ENCODE measurements at regions not wholly inside any gene's neighbourhood (a gene's known extent, or its start where the extent isn't known, plus 50 kb on each side); places are given as distances from the start of the nearest gene placed in this dataset.

DNA sequence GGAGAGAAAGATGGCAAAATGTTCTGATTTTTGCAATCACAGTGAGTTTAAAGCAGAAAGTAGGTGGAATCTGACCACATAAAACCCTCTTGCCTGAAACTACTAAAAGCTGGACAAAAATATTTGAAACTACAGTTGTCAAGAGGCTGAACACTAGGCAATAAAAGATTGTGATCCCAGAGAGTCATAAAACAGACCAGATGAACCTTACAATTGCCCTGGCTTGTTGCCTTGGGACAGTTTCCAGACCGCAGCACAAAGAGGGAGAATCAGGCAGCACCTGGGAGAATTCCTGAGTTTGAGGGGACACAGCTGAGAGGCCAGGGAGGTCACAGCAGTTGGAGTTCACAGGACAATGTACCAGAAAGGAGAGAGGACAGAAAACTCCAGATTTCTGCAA, 107.3 kb upstream of the NANOS1 start:
- Histone ChIP-seq H3K27ac (ENCODE audit: low read depth, low read length) (no peak overlapping the region), H3K36me3 (ENCODE audit: control insufficient read depth in 1 of 2, insufficient read depth in 2 of 2, low read length in 2 of 2) (no peaks in the 10 kb centered on the region), H2AFZ (ENCODE audit: low read depth, low read length, poor library complexity, severe bottlenecking) (no peak overlapping the region), H3K9ac (ENCODE audit: low read length) (no peak overlapping the region), H3K4me3 (replicated peaks in 1 of 2; ENCODE audit: low read depth in 1 of 2, low read length in 2 of 2) (no peak overlapping the region), H3K9me3 (ENCODE audit: control insufficient read depth in 1 of 2, insufficient read depth in 1 of 2, low read depth in 1 of 2, low read length in 2 of 2) (no peaks in the 10 kb centered on the region), H3K4me1 (ENCODE audit: control insufficient read depth in 1 of 2, insufficient read depth in 2 of 2, low read length in 2 of 2) (no peaks in the 10 kb centered on the region), H3K4me2 (ENCODE audit: low read length) (no peak overlapping the region), H3K27me3 (ENCODE audit: insufficient read depth, low read length) (no peaks in the 10 kb centered on the region), H3K9me2 (ENCODE audit: insufficient read depth) (no peaks in the 10 kb centered on the region), H3K79me2 (ENCODE audit: insufficient read depth, low read length) (no peaks in the 10 kb centered on the region), H4K20me1 (ENCODE audit: insufficient read depth) (no peaks in the 10 kb centered on the region)
- ATAC-seq (no peak), DNase-seq (ENCODE audit: low read depth, low spot score) (no peak)
- intact Hi-C loops (cut with micrococcal nuclease), result no loop called here
- ChIA-PET CTCF (no interaction called here), RAD21 (ENCODE audit: low non-redundant PET in 1 of 2, low total read pairs in 2 of 2, uncharacterized antibody in 2 of 2, unreplicated experiment in 2 of 2) (no interaction called here), POLR2A (no interaction called here)
- no TSS peak for BruUV-seq (replicated peaks)
- TF ChIP-seq FOSL1 (IDR thresholded peaks at IDR 0.05; ENCODE audit: low read depth) (no peak), EZH2 (IDR thresholded peaks at IDR 0.05) (no peak), JUND (IDR thresholded peaks at IDR 0.05) (no peak), CEBPB (IDR thresholded peaks at IDR 0.05; ENCODE audit: low read depth) (no peak)

DNA sequence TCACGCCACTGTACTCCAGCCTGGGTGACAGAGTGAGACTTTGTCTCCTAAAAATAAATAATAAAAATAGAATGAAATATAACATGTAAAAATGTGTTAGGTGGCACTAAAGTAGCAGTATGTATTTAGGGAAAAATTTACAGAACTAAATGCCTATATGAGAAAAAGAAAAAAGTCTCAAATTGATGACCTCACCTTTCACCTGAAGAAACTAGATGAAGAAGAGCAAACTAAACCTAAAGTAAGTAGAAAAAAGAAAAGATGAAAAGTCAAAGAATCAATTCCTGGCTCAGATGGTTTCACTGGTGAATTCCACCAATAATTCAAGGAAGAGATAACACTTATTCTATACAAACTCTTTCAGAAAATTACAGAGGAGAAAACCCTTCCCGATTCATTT, 106.5 kb upstream of the NANOS1 start:
- Histone ChIP-seq H3K27me3 (ENCODE audit: insufficient read depth, low read length) (no peaks in the 10 kb centered on the region), H3K4me1 (ENCODE audit: control insufficient read depth in 1 of 2, insufficient read depth in 2 of 2, low read length in 2 of 2) (no peaks in the 10 kb centered on the region), H3K9me3 (ENCODE audit: control insufficient read depth in 1 of 2, insufficient read depth in 1 of 2, low read depth in 1 of 2, low read length in 2 of 2) (no peaks in the 10 kb centered on the region), H4K20me1 (ENCODE audit: insufficient read depth) (no peaks in the 10 kb centered on the region), H3K4me3 (replicated peaks in 1 of 2; ENCODE audit: low read depth in 1 of 2, low read length in 2 of 2) (no peak overlapping the region), H3K27ac (ENCODE audit: low read depth, low read length) (no peak overlapping the region), H3K4me2 (ENCODE audit: low read length) (no peak overlapping the region), H2AFZ (ENCODE audit: low read depth, low read length, poor library complexity, severe bottlenecking) (no peak overlapping the region), H3K36me3 (ENCODE audit: control insufficient read depth in 1 of 2, insufficient read depth in 2 of 2, low read length in 2 of 2) (no peaks in the 10 kb centered on the region), H3K79me2 (ENCODE audit: insufficient read depth, low read length) (no peaks in the 10 kb centered on the region), H3K9ac (ENCODE audit: low read length) (no peak overlapping the region), H3K9me2 (ENCODE audit: insufficient read depth) (no peaks in the 10 kb centered on the region)
- ATAC-seq, result no peak
- BruUV-seq (replicated peaks), result no TSS peak
- intact Hi-C loops (cut with micrococcal nuclease), result no loop called here
- DNase-seq (ENCODE audit: low read depth, low spot score), result no peak
- POLR2A ChIA-PET, result no interaction called here
- CTCF ChIA-PET, result no interaction called here
- no peak for TF ChIP-seq ELF1 (IDR thresholded peaks at IDR 0.05; ENCODE audit: borderline replicate concordance, low read depth)
- RAD21 ChIA-PET (ENCODE audit: low non-redundant PET in 1 of 2, low total read pairs in 2 of 2, uncharacterized antibody in 2 of 2, unreplicated experiment in 2 of 2), result no interaction called here

- no peaks in the 10 kb centered on the region for H3K9me3 ChIP-seq (ENCODE audit: control insufficient read depth in 1 of 2, insufficient read depth in 1 of 2, low read depth in 1 of 2, low read length in 2 of 2)
- TF ChIP-seq ATF3 (IDR thresholded peaks at IDR 0.05) (no peak), REST (IDR thresholded peaks at IDR 0.05; ENCODE audit: low read depth) (no peak), JUND (IDR thresholded peaks at IDR 0.05) (no peak), POLR2AphosphoS5 (IDR thresholded peaks at IDR 0.05; ENCODE audit: low read depth, low read length) (no peak)
- TF ChIP-seq, protein P1, sequence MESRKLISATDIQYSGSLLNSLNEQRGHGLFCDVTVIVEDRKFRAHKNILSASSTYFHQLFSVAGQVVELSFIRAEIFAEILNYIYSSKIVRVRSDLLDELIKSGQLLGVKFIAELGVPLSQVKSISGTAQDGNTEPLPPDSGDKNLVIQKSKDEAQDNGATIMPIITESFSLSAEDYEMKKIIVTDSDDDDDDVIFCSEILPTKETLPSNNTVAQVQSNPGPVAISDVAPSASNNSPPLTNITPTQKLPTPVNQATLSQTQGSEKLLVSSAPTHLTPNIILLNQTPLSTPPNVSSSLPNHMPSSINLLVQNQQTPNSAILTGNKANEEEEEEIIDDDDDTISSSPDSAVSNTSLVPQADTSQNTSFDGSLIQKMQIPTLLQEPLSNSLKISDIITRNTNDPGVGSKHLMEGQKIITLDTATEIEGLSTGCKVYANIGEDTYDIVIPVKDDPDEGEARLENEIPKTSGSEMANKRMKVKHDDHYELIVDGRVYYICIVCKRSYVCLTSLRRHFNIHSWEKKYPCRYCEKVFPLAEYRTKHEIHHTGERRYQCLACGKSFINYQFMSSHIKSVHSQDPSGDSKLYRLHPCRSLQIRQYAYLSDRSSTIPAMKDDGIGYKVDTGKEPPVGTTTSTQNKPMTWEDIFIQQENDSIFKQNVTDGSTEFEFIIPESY (IDR thresholded peaks at IDR 0.05; ENCODE audit: extremely low read depth, insufficient replicate concordance, low read length), result no peak
Observed at GRCh38 chr10:118924493-118924892, 105.0 kb upstream of the NANOS1 start.

More at GRCh38 chr10:118924493-118924892, 105.0 kb upstream of the NANOS1 start:
- Histone ChIP-seq H2AFZ (ENCODE audit: low read depth, low read length, poor library complexity, severe bottlenecking) (no peak overlapping the region), H3K4me3 (replicated peaks in 1 of 2; ENCODE audit: low read depth in 1 of 2, low read length in 2 of 2) (no peak overlapping the region), H3K9me2 (ENCODE audit: insufficient read depth) (no peaks in the 10 kb centered on the region), H3K27me3 (ENCODE audit: insufficient read depth, low read length) (no peaks in the 10 kb centered on the region), H3K27ac (ENCODE audit: low read depth, low read length) (no peak overlapping the region), H3K79me2 (ENCODE audit: insufficient read depth, low read length) (no peaks in the 10 kb centered on the region), H3K36me3 (ENCODE audit: control insufficient read depth in 1 of 2, insufficient read depth in 2 of 2, low read length in 2 of 2) (no peaks in the 10 kb centered on the region), H3K4me1 (ENCODE audit: control insufficient read depth in 1 of 2, insufficient read depth in 2 of 2, low read length in 2 of 2) (no peaks in the 10 kb centered on the region), H3K4me2 (ENCODE audit: low read length) (no peak overlapping the region), H3K9ac (ENCODE audit: low read length) (no peak overlapping the region), H4K20me1 (ENCODE audit: insufficient read depth) (no peaks in the 10 kb centered on the region)
- POLR2A ChIA-PET, result no interaction called here
- intact Hi-C loops (cut with micrococcal nuclease), result no loop called here
- BruUV-seq (replicated peaks), result no TSS peak
- RAD21 ChIA-PET (ENCODE audit: low non-redundant PET in 1 of 2, low total read pairs in 2 of 2, uncharacterized antibody in 2 of 2, unreplicated experiment in 2 of 2), result no interaction called here
- DNase-seq (ENCODE audit: low read depth, low spot score) (no peak), ATAC-seq (no peak)
- CTCF ChIA-PET, result no interaction called here

Measured in HCT116 (cell line).